SK-N-SH (cell line): ENCODE measurements at regions not wholly inside any gene's neighbourhood (a gene's known extent, or its start where the extent isn't known, plus 50 kb on each side); places are given as distances from the start of the nearest gene placed in this dataset.
A peak's percentile ranks its signal among the peaks of the same experiment; 100 is the strongest.

ENCODE experiments used
- CTCF ChIA-PET: fragments of 300-600, 350-600 bp; formaldehyde crosslinking; extraction: SDS; loops from one replicate; lab custom pipeline; 2021; lab: Yijun Ruan, JAX
- POLR2A ChIA-PET: fragments of 350-600 bp; sonication (Branson Sonifier 250); formaldehyde crosslinking; extraction: SDS; loops from one replicate; lab custom pipeline; 2020; ENCODE audit warnings: antibody characterized with exemption, inconsistent platforms; lab: Yijun Ruan, JAX
- DNase-seq: peaks from one replicate; pipeline ENCODE4 v3.0.0; 2012
- H2AFZ ChIP-seq: fragments of 200-600 bp; sonication (generic); 2 replicates; pipeline ENCODE4 v1.8.1; 2016; ENCODE audit warnings: antibody characterized with exemption, mild to moderate bottlenecking, low read depth
- H3F3A ChIP-seq: fragments of 200-600 bp; sonication (generic); replicated peaks from 2 replicates; pipeline ENCODE3; 2016; ENCODE audit warnings: antibody characterized with exemption, mild to moderate bottlenecking; ENCODE audit not compliant: insufficient read depth
- H3K27ac ChIP-seq, 2 experiments: fragments of 200-500 bp in 1 of 2; fragments of 200-600 bp in 1 of 2; sonication (Bioruptor generic) in 1 of 2; sonication (generic), shearing (Covaris generic) in 1 of 2; 2 replicates each; pipeline versions ENCODE4 v1.5.1 to v1.6.1; 2014 to 2016; ENCODE audit warnings: low read depth in 2 of 2, inconsistent platforms in 1 of 2, low read length in 1 of 2, mild to moderate bottlenecking in 1 of 2, mixed read lengths in 1 of 2
- H3K27me3 ChIP-seq: fragments of 200-600 bp; sonication (generic), shearing (Covaris generic); 2 replicates; pipeline ENCODE4 v1.6.1; 2016; ENCODE audit warnings: mixed run types; ENCODE audit not compliant: insufficient read depth
- H3K36me3 ChIP-seq, 2 experiments: fragments of 200-500 bp in 1 of 2; fragments of 200-600 bp in 1 of 2; sonication (Bioruptor generic) in 1 of 2; sonication (generic) in 1 of 2; replicated peaks in 1 of 2; 2 replicates each; pipeline versions ENCODE3 to v1.5.1; 2014 to 2016; ENCODE audit warnings: low read length in 1 of 2, mild to moderate bottlenecking in 1 of 2; ENCODE audit not compliant: insufficient read depth in 2 of 2, control insufficient read depth in 1 of 2
- H3K4me1 ChIP-seq, 2 experiments: fragments of 200-500 bp in 1 of 2; fragments of 200-600 bp in 1 of 2; sonication (Bioruptor generic) in 1 of 2; sonication (generic), shearing (Covaris generic) in 1 of 2; 2 replicates each; pipeline versions ENCODE4 v1.5.1 to v1.6.1; 2014 to 2016; ENCODE audit warnings: low read depth in 1 of 2, low read length in 1 of 2, mixed run types in 1 of 2; ENCODE audit not compliant: insufficient read depth in 2 of 2, control insufficient read depth in 1 of 2
- H3K4me2 ChIP-seq: fragments of 200-600 bp; sonication (generic), shearing (Covaris generic); 2 replicates; pipeline ENCODE4 v1.6.1; 2017; ENCODE audit warnings: mixed run types
- H3K4me3 ChIP-seq, 2 experiments: fragments of 200-500 bp in 1 of 2; fragments of 200-600 bp in 1 of 2; sonication (Bioruptor generic) in 1 of 2; sonication (generic), shearing (Covaris generic) in 1 of 2; 2 replicates each; pipeline versions ENCODE4 v1.5.1 to v1.8.1; 2014 to 2016; ENCODE audit warnings: low read depth in 2 of 2, inconsistent platforms in 1 of 2, low read length in 1 of 2, mild to moderate bottlenecking in 1 of 2, mixed read lengths in 1 of 2, moderate library complexity in 1 of 2
- H3K79me2 ChIP-seq: fragments of 200-600 bp; sonication (generic); 2 replicates; pipeline ENCODE4 v1.8.1; 2017; ENCODE audit warnings: mild to moderate bottlenecking; ENCODE audit not compliant: insufficient read depth
- H3K9ac ChIP-seq: fragments of 200-600 bp; sonication (generic); 2 replicates; pipeline ENCODE4 v1.6.1; 2017; ENCODE audit warnings: mixed run types
- H3K9me2 ChIP-seq: fragments of 200-600 bp; sonication (generic); 2 replicates; pipeline ENCODE4 v1.6.1; 2017; ENCODE audit warnings: mixed run types
- H3K9me3 ChIP-seq: fragments of 200-600 bp; sonication (generic); 2 replicates; pipeline ENCODE4 v1.6.1; 2017; ENCODE audit warnings: mixed run types, mild to moderate bottlenecking, moderate library complexity
- H4K20me1 ChIP-seq: fragments of 200-600 bp; sonication (generic); 2 replicates; pipeline ENCODE4 v1.6.1; 2017; ENCODE audit warnings: mild to moderate bottlenecking, mixed run types; ENCODE audit not compliant: insufficient read depth
- EP300 ChIP-seq, 2 experiments: IDR thresholded peaks; 2 replicates each; pipeline versions ENCODE4 v1.4.0 to v1.6.1; 2012; ENCODE audit warnings: borderline replicate concordance in 1 of 2, low read depth in 1 of 2, low read length in 1 of 2
- FOSL2 ChIP-seq: IDR thresholded peaks from 2 replicates; pipeline ENCODE4 v1.4.0; 2012; ENCODE audit warnings: low read depth, mild to moderate bottlenecking, moderate library complexity, borderline replicate concordance
- JUND ChIP-seq: IDR thresholded peaks from 2 replicates; pipeline ENCODE4 v1.4.0; 2012
- NFIC ChIP-seq: IDR thresholded peaks from 2 replicates; pipeline ENCODE4 v1.4.0; 2012; ENCODE audit warnings: borderline replicate concordance
- POLR2AphosphoS5 ChIP-seq: IDR thresholded peaks from 2 replicates; pipeline ENCODE4 v1.6.1; 2012; ENCODE audit warnings: low read depth, low read length
- RCOR1 ChIP-seq: fragments of 150-350 bp; IDR thresholded peaks from 2 replicates; pipeline ENCODE4 v1.6.1; 2017; ENCODE audit warnings: antibody characterized with exemption, low read length
- RXRA ChIP-seq: IDR thresholded peaks from 2 replicates; pipeline ENCODE4 v1.4.0; 2012; ENCODE audit warnings: low read depth, mild to moderate bottlenecking, borderline replicate concordance
- TAF1 ChIP-seq: IDR thresholded peaks from 2 replicates; pipeline ENCODE4 v1.6.1; 2012; ENCODE audit warnings: low read depth, mild to moderate bottlenecking, low read length, moderate library complexity, borderline replicate concordance
- WGBS: methylation state at CpG from one replicate; pipeline ENCODE4 v1.1.6; 2017; ENCODE audit warnings: low lambda C conversion rate; 5-methylcytosine and 5-hydroxymethylcytosine counted together
- TF ChIP-seq, protein P1 (sequence below): IDR thresholded peaks from 2 replicates; pipeline ENCODE4 v1.6.1; 2012; ENCODE audit warnings: mild to moderate bottlenecking, low read depth, low read length, moderate library complexity
- TF ChIP-seq, protein P2 (sequence below): IDR thresholded peaks from 2 replicates; pipeline ENCODE4 v1.4.0; 2012; ENCODE audit warnings: low read depth, borderline replicate concordance

DNA sequence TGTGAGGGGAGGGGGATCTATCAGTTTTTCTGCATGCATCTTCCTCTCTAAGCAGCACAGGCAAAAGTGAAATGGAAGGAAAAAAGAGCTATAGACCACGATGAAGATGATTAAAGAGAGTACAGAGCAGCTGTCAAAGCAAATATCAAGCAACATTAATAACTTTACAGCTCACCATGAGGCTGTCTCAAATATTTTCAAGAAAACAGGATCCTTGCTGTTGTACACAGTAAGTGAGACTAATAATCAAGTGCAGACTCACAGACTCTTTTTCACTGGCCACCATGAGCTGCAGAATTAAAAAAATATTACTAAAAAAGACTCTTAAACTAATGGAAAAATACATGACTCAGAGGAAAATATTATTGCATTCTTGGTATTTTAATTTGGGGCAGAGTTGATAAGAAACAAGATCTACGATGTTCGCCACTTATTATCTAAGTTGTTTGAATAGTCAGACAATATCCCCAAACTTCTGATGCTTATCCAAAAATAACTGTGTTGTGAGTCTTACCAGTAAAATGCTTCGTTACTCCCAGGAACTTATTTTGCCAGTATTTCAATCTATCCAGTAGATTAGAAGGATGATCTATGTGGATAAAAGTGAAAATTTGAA, 817.5 kb upstream of the ALCAM start (continued):
- TF ChIP-seq, protein P1, sequence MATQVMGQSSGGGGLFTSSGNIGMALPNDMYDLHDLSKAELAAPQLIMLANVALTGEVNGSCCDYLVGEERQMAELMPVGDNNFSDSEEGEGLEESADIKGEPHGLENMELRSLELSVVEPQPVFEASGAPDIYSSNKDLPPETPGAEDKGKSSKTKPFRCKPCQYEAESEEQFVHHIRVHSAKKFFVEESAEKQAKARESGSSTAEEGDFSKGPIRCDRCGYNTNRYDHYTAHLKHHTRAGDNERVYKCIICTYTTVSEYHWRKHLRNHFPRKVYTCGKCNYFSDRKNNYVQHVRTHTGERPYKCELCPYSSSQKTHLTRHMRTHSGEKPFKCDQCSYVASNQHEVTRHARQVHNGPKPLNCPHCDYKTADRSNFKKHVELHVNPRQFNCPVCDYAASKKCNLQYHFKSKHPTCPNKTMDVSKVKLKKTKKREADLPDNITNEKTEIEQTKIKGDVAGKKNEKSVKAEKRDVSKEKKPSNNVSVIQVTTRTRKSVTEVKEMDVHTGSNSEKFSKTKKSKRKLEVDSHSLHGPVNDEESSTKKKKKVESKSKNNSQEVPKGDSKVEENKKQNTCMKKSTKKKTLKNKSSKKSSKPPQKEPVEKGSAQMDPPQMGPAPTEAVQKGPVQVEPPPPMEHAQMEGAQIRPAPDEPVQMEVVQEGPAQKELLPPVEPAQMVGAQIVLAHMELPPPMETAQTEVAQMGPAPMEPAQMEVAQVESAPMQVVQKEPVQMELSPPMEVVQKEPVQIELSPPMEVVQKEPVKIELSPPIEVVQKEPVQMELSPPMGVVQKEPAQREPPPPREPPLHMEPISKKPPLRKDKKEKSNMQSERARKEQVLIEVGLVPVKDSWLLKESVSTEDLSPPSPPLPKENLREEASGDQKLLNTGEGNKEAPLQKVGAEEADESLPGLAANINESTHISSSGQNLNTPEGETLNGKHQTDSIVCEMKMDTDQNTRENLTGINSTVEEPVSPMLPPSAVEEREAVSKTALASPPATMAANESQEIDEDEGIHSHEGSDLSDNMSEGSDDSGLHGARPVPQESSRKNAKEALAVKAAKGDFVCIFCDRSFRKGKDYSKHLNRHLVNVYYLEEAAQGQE: no peak
- TF ChIP-seq RXRA (no peak), JUND (peak; percentile 37), TAF1 (no peak), FOSL2 (no peak), NFIC (peak; percentile 29; the same call in 1 of the 2 replicates), EP300 (IDR thresholded peaks at IDR 0.05; ENCODE audit: borderline replicate concordance in 1 of 2, low read depth in 1 of 2, low read length in 1 of 2) (peak; percentile 15 to 66; a peak in 3 of 4 replicates)

DNA sequence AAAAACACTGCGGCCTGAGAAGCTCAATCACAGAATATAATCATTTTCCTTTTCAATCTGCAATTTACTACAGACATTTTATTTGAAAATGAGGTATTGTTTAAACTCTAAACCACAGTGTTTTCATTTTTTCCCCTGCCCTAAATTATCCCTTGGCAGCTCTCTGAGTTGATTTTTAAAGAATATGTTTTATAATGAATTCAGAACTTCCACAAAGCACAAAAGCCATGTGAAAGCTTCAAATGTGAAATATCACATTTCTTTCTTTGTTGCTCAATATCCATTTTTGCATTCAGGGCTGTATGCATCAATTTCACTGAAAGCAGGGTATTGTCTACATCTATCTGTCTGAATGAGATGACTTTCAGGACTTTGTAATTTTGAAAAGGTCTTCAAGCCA, 813.6 kb upstream of the ALCAM start:
- Histone ChIP-seq H3K36me3 (no peaks in the 10 kb centered on the region), H3K4me1 (no peaks in the 10 kb centered on the region; a peak in 2 of 4 replicates), H3K4me2 (no peak overlapping the region), H3K27me3 (no peaks in the 10 kb centered on the region), H3K27ac (no peak overlapping the region), H3F3A (peaks cover 21% of the 10 kb centered on the region), H3K9me2 (no peaks in the 10 kb centered on the region), H3K4me3 (no peak overlapping the region), H2AFZ (no peak overlapping the region), H4K20me1 (no peaks in the 10 kb centered on the region), H3K9me3 (no peaks in the 10 kb centered on the region), H3K9ac (no peak overlapping the region), H3K79me2 (no peaks in the 10 kb centered on the region)
- CTCF ChIA-PET: interaction anchor here (2.1 kb wide), 1 partner anchor 44 kb away, joined by 4 read pairs; no protein-coding TSS in a partner anchor
- 82% methylated on average over 1 of the region's 1 CpG for WGBS
- POLR2A ChIA-PET: no interaction called here
- TF ChIP-seq POLR2AphosphoS5: no peak
- DNase-seq: no peak

DNA sequence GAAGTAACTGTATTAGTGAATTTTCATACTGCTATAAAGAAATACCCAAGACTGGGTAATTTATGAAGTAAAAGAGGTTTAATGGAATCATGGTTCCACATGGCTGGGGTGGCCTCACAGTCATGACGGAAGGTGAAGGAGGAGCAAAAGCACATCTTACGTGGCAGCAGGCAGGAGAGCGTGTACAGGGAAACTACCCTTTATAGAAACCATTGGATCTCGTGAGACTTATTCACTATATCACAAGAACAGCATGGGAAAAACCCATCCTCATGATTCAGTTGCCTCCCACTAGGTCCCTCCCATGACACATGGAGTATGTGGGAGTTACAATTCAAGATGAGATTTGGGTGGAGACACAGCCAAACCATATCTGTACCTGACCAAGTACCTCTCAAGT, 812.3 kb upstream of the ALCAM start:
- no peaks in the 10 kb centered on the region for H3K79me2 ChIP-seq
- DNase-seq: no peak
- TF ChIP-seq, protein P2, sequence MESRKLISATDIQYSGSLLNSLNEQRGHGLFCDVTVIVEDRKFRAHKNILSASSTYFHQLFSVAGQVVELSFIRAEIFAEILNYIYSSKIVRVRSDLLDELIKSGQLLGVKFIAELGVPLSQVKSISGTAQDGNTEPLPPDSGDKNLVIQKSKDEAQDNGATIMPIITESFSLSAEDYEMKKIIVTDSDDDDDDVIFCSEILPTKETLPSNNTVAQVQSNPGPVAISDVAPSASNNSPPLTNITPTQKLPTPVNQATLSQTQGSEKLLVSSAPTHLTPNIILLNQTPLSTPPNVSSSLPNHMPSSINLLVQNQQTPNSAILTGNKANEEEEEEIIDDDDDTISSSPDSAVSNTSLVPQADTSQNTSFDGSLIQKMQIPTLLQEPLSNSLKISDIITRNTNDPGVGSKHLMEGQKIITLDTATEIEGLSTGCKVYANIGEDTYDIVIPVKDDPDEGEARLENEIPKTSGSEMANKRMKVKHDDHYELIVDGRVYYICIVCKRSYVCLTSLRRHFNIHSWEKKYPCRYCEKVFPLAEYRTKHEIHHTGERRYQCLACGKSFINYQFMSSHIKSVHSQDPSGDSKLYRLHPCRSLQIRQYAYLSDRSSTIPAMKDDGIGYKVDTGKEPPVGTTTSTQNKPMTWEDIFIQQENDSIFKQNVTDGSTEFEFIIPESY: no peak
- TF ChIP-seq, protein P1: no peak
- no peak for TF ChIP-seq RCOR1
- CTCF ChIA-PET: interaction anchor here (1.7 to 2.1 kb wide), 2 partner anchors 19 to 43 kb away, joined by 3 to 4 read pairs; no protein-coding TSS in a partner anchor
- H3K9me2 ChIP-seq: no peaks in the 10 kb centered on the region
- no peaks in the 10 kb centered on the region for H3K9me3 ChIP-seq
- no peak overlapping the region for H3K27ac ChIP-seq
- POLR2A ChIA-PET: no interaction called here
- H3K9ac ChIP-seq: no peak overlapping the region
- H3K36me3 ChIP-seq: no peaks in the 10 kb centered on the region
- no peak overlapping the region for H2AFZ ChIP-seq
- H3F3A ChIP-seq: peaks cover 11% of the 10 kb centered on the region
- WGBS: 89% methylated on average over 4 of the region's 4 CpGs
- H3K4me1 ChIP-seq: no peaks in the 10 kb centered on the region; a peak in 2 of 4 replicates
- no peaks in the 10 kb centered on the region for H4K20me1 ChIP-seq
- no peaks in the 10 kb centered on the region for H3K27me3 ChIP-seq
- no peak overlapping the region for H3K4me2 ChIP-seq
- H3K4me3 ChIP-seq: no peak overlapping the region
